ENCODE measurements at regions not wholly inside any gene's neighbourhood (a gene's known extent, or its start where the extent isn't known, plus 50 kb on each side); places are given as distances from the start of the nearest gene placed in this dataset.
"Not testable (repeated sequence)": the region's sequence is repeated elsewhere in the genome, so short reads cannot be mapped to it uniquely, and the experiment has no call there.

DNA sequence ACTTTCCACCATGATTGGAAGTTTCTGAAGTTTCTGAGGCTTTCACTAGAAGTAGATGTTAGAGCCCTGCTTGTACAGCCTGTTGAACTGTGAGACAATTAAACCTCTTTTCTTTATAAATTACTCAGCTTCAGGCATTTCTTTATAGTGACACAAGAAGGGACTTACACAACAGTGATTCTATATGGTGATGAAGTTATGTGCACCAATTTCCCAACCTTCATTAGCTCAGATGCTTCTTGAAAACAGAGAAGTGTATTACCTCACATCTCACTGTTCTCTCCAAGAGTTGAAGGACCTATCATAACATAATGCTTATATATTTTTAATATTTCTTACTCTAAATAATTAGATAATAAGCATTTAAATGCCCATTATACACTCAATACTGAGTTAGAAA is 202.1 kb upstream of the ANXA10 start:
- Mint-ChIP-seq H3K27ac (ENCODE audit: unreplicated experiment) (no peak overlapping the region), H3K9me3 (ENCODE audit: low read depth, unreplicated experiment) (no peaks in the 10 kb centered on the region), H3K36me3 (ENCODE audit: insufficient read depth, unreplicated experiment) (no peaks in the 10 kb centered on the region), H3K4me1 (ENCODE audit: low read depth, unreplicated experiment) (peaks cover 7% of the 10 kb centered on the region), H3K27me3 (ENCODE audit: unreplicated experiment) (no peaks in the 10 kb centered on the region), H3K4me3 (ENCODE audit: low read depth, unreplicated experiment) (no peak overlapping the region)
- CTCF ChIA-PET, result interaction anchor here (0.6 kb wide), 1 partner anchor 36 kb away, joined by 7 read pairs; no protein-coding TSS in a partner anchor
- intact Hi-C loops (cut with micrococcal nuclease; ENCODE audit: unreplicated experiment), result loop anchor here (10.0 kb wide), 1 partner anchor 185 kb away; no protein-coding TSS in a partner anchor
- TF ChIP-seq, protein P1, sequence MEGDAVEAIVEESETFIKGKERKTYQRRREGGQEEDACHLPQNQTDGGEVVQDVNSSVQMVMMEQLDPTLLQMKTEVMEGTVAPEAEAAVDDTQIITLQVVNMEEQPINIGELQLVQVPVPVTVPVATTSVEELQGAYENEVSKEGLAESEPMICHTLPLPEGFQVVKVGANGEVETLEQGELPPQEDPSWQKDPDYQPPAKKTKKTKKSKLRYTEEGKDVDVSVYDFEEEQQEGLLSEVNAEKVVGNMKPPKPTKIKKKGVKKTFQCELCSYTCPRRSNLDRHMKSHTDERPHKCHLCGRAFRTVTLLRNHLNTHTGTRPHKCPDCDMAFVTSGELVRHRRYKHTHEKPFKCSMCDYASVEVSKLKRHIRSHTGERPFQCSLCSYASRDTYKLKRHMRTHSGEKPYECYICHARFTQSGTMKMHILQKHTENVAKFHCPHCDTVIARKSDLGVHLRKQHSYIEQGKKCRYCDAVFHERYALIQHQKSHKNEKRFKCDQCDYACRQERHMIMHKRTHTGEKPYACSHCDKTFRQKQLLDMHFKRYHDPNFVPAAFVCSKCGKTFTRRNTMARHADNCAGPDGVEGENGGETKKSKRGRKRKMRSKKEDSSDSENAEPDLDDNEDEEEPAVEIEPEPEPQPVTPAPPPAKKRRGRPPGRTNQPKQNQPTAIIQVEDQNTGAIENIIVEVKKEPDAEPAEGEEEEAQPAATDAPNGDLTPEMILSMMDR (IDR thresholded peaks at IDR 0.05; ENCODE audit: unreplicated experiment), result no peak
- no peak for DNase-seq
- no TSS peak for BruUV-seq (replicated peaks)

DNA sequence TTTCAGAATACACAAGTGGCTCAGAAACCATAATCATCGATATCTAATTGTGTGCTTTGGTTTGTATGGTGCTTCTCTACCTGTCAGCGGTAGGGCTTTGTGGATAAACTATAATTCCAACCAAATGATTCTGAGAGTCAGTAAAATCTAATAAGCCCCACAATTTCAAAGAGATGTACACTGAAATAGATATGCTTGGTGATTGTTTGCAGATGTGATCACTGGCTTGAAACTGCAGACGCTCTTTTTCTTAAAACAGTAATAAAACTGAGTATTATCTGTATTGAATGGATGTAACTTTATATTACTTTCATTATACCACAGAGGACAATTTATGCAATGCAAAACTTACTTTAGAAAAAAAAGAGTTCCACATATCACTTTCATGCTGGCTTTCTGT is 198.8 kb upstream of the ANXA10 start:
- H3K27me3 Mint-ChIP-seq (ENCODE audit: unreplicated experiment), result no peaks in the 10 kb centered on the region
- H3K9me3 Mint-ChIP-seq (ENCODE audit: low read depth, unreplicated experiment), result no peaks in the 10 kb centered on the region
- TF ChIP-seq, protein P1 (IDR thresholded peaks at IDR 0.05; ENCODE audit: unreplicated experiment), result no peak
- DNase-seq, result no peak
- CTCF ChIA-PET, result no interaction called here
- intact Hi-C loops (cut with micrococcal nuclease; ENCODE audit: unreplicated experiment), result loop anchor here (10.0 kb wide), 1 partner anchor 181 kb away; no protein-coding TSS in a partner anchor
- BruUV-seq (replicated peaks), result no TSS peak
- H3K4me1 Mint-ChIP-seq (ENCODE audit: low read depth, unreplicated experiment), result peaks cover 33% of the 10 kb centered on the region
- H3K4me3 Mint-ChIP-seq (ENCODE audit: low read depth, unreplicated experiment), result no peak overlapping the region
- H3K36me3 Mint-ChIP-seq (ENCODE audit: insufficient read depth, unreplicated experiment), result no peaks in the 10 kb centered on the region
- no peak overlapping the region for H3K27ac Mint-ChIP-seq (ENCODE audit: unreplicated experiment)

DNA sequence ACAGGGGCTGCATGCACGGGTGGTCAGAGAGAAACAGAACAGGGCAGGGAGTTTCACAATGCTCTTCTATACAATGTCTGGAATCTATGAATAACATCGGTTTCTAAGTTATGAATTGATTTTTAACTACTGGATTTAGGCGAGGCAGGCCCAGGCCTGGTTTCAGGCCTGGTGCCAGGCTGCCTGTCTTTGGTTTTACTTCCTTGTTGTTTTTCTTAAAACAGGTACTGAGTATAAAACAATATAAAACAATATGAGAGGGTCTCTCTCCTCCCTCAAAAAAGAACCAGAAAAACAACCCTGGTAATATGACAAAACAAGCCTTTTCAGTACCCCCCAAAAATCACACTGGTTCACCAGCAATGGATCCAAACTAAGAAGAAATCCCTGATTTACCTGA is 196.1 kb upstream of the ANXA10 start:
- Mint-ChIP-seq H3K27ac (ENCODE audit: unreplicated experiment) (peak overlapping the region; percentile 70), H3K4me3 (ENCODE audit: low read depth, unreplicated experiment) (peak overlapping the region; percentile 50), H3K4me1 (ENCODE audit: low read depth, unreplicated experiment) (peaks cover 36% of the 10 kb centered on the region)
- CTCF ChIA-PET; H3K9me3 Mint-ChIP-seq (ENCODE audit: low read depth, unreplicated experiment); H3K27me3 Mint-ChIP-seq (ENCODE audit: unreplicated experiment); BruUV-seq (replicated peaks); H3K36me3 Mint-ChIP-seq (ENCODE audit: insufficient read depth, unreplicated experiment): not testable (repeated sequence)
- peak; percentile 35 for DNase-seq
- intact Hi-C loops (cut with micrococcal nuclease; ENCODE audit: unreplicated experiment), result loop anchor here (10.0 kb wide), 1 partner anchor 179 kb away; no protein-coding TSS in a partner anchor

DNA sequence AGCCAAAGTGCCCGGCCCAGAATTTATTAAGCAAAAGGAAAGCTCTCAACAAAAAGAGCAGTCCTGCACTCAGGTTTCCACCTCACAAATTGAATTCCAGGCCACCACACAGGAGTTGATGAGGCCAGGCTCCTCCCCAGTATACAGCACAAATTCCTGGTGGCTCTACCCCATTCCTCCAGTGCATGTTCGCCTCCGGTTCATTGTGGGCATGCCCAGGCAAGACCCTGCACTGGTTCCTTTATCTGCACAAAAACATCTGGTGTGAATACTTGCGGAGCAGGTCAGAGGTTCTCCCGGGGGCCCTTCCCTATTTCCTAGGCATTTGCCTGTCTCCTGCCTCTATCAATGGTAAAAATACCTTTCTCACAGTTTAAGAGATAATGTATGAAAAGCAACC is 195.2 kb upstream of the ANXA10 start:
- TF ChIP-seq, protein P1 (IDR thresholded peaks at IDR 0.05; ENCODE audit: unreplicated experiment), result no peak
- H3K4me1 Mint-ChIP-seq (ENCODE audit: low read depth, unreplicated experiment), result peaks cover 36% of the 10 kb centered on the region
- no peaks in the 10 kb centered on the region for H3K27me3 Mint-ChIP-seq (ENCODE audit: unreplicated experiment)
- DNase-seq, result peak; percentile 43
- H3K36me3 Mint-ChIP-seq (ENCODE audit: insufficient read depth, unreplicated experiment), result no peaks in the 10 kb centered on the region
- BruUV-seq (replicated peaks), result no TSS peak
- CTCF ChIA-PET, result no interaction called here
- peak overlapping the region; percentile 50 for H3K4me3 Mint-ChIP-seq (ENCODE audit: low read depth, unreplicated experiment)
- H3K27ac Mint-ChIP-seq (ENCODE audit: unreplicated experiment), result peak overlapping the region; percentile 70
- peaks cover 4% of the 10 kb centered on the region for H3K9me3 Mint-ChIP-seq (ENCODE audit: low read depth, unreplicated experiment)
- intact Hi-C loops (cut with micrococcal nuclease; ENCODE audit: unreplicated experiment), result loop anchor here (10.0 kb wide), 1 partner anchor 178 kb away; no protein-coding TSS in a partner anchor

DNA sequence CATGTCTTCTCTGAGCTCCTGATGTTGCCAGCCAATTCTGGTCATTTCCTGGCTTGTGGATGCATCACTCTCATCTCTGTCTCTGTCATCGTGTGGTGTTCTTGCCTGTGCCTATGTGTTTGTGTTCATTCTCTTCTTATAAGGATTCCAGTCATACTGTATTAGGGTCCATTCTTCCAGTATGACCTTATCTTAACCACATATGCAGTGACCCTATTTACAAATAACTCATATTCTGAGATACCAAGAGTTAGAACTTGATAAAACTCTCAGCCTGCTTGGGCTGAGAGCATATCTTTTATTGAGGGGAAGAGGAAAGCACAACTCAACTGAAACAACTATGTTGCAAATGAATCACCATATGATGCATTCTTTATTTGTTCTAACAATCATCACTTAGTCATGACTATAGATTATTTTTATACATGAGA is 189.0 kb upstream of the ANXA10 start:
- Mint-ChIP-seq H3K4me1 (ENCODE audit: low read depth, unreplicated experiment) (peaks cover 15% of the 10 kb centered on the region), H3K36me3 (ENCODE audit: insufficient read depth, unreplicated experiment) (no peaks in the 10 kb centered on the region), H3K9me3 (ENCODE audit: low read depth, unreplicated experiment) (peaks cover 4% of the 10 kb centered on the region), H3K27me3 (ENCODE audit: unreplicated experiment) (no peaks in the 10 kb centered on the region), H3K4me3 (ENCODE audit: low read depth, unreplicated experiment) (no peak overlapping the region), H3K27ac (ENCODE audit: unreplicated experiment) (peak overlapping the region; percentile 31)
- no peak for DNase-seq
- no TSS peak for BruUV-seq (replicated peaks)
- CTCF ChIA-PET, result no interaction called here
- intact Hi-C loops (cut with micrococcal nuclease; ENCODE audit: unreplicated experiment), result no loop called here
- TF ChIP-seq, protein P1 (IDR thresholded peaks at IDR 0.05; ENCODE audit: unreplicated experiment), result no peak

All from Calu3 (cell line).